GM13976 (cell line): ENCODE measurements at regions not wholly inside any gene's neighbourhood (a gene's known extent, or its start where the extent isn't known, plus 50 kb on each side); places are given as distances from the start of the nearest gene placed in this dataset.

Experiments
- DNase-seq: peaks from one replicate; pipeline ENCODE4 v3.0.0; 2012; ENCODE audit warnings: low spot score
- CTCF ChIP-seq: IDR thresholded peaks from 2 replicates; pipeline ENCODE4 v1.5.1; 2012; ENCODE audit warnings: borderline replicate concordance, mild to moderate bottlenecking; ENCODE audit not compliant: insufficient read depth; ENCODE audit errors: extremely low read depth, missing control alignments, control extremely low read depth
- in situ Hi-C: fragments of 300-500 bp; cut with MboI; formaldehyde crosslinking; loops from one replicate; pipeline ENCODE4 v1.12.0; 2022; ENCODE audit warnings: low sequenced_read_pairs, mixed read lengths, inconsistent platforms; ENCODE audit not compliant: unreplicated experiment

- no peak for TF ChIP-seq CTCF
- no peak for DNase-seq
- in situ Hi-C loops, result no loop called here
Observed at GRCh38 chr1:101733340-101733739, 263.4 kb downstream of the OLFM3 start.

- no peak for TF ChIP-seq CTCF
- in situ Hi-C loops, result no loop called here
- no peak for DNase-seq
Observed at GRCh38 chr1:101738475-101738874, 258.3 kb downstream of the OLFM3 start.

GRCh38 chr1:101739146-101739545, 257.6 kb downstream of the OLFM3 start:
- DNase-seq, result no peak
- TF ChIP-seq CTCF, result no peak
- in situ Hi-C loops, result no loop called here

- no peak for DNase-seq
- in situ Hi-C loops, result no loop called here
- no peak for TF ChIP-seq CTCF
Observed at GRCh38 chr1:101739826-101740330, 256.8 kb downstream of the OLFM3 start.

- in situ Hi-C loops, result no loop called here
- no peak for TF ChIP-seq CTCF
- no peak for DNase-seq
Observed at GRCh38 chr1:101741910-101742309, 254.8 kb downstream of the OLFM3 start.

GRCh38 chr1:101742509-101742908, 254.2 kb downstream of the OLFM3 start:
- in situ Hi-C loops, result no loop called here
- no peak for DNase-seq
- TF ChIP-seq CTCF, result no peak
